ENCODE measurements at regions not wholly inside any gene's neighbourhood (a gene's known extent, or its start where the extent isn't known, plus 50 kb on each side); places are given as distances from the start of the nearest gene placed in this dataset.

- no peak overlapping the region for H2AFZ ChIP-seq (ENCODE audit: control insufficient read depth, low read depth, low read length)
- DNase-seq (ENCODE audit: low read depth, low spot score), result no peak
- CTCF ChIA-PET, result no interaction called here
- ATAC-seq, result no peak
- H3K79me2 ChIP-seq (ENCODE audit: control insufficient read depth, insufficient read depth, low read length), result no peaks in the 10 kb centered on the region
- no peaks in the 10 kb centered on the region for H3K27me3 ChIP-seq (replicated peaks in 1 of 2; ENCODE audit: control insufficient read depth in 2 of 2, insufficient read depth in 2 of 2, low read length in 1 of 2)
- no peaks in the 10 kb centered on the region for H4K20me1 ChIP-seq (ENCODE audit: control insufficient read depth, insufficient read depth)
- no peak overlapping the region for H3K27ac ChIP-seq (ENCODE audit: control insufficient read depth, insufficient read depth)
- WGBS (ENCODE audit: insufficient coverage, insufficient replicate concordance, low lambda C conversion rate, missing lambda C conversion rate), result 2% methylated on average over 3 of the region's 3 CpGs
- no peak overlapping the region for H3K4me3 ChIP-seq
- POLR2A ChIA-PET, result no interaction called here
- no TSS peak for BruUV-seq (replicated peaks)
- RAD21 ChIA-PET (ENCODE audit: unreplicated experiment), result no interaction called here
- H3K4me2 ChIP-seq (ENCODE audit: control insufficient read depth, insufficient read depth), result no peak overlapping the region
- SMC1A ChIA-PET (ENCODE audit: uncharacterized antibody, unreplicated experiment), result interaction anchor here (0.8 kb wide), 1 partner anchor 76 kb away, joined by 3 read pairs; no protein-coding TSS in a partner anchor
- in situ Hi-C loops (cut with MboI), result no loop called here
- no peaks in the 10 kb centered on the region for H3K36me3 ChIP-seq (ENCODE audit: control insufficient read depth in 2 of 2, insufficient read depth in 2 of 2, low read length in 1 of 2)
- no peaks in the 10 kb centered on the region for H3K9me3 ChIP-seq (replicated peaks; ENCODE audit: control insufficient read depth, insufficient read depth, low read length)
- intact Hi-C loops (cut with micrococcal nuclease; ENCODE audit: unreplicated experiment), result no loop called here
- TF ChIP-seq ZNF24 (IDR thresholded peaks at IDR 0.05), result no peak
- no peak for TF ChIP-seq HDAC6 (IDR thresholded peaks at IDR 0.05; ENCODE audit: unreplicated experiment)
- no peak for TF ChIP-seq HDGF (IDR thresholded peaks at IDR 0.05)
- TF ChIP-seq PBX3 (IDR thresholded peaks at IDR 0.05; ENCODE audit: insufficient replicate concordance, low read depth, low read length), result no peak
- TF ChIP-seq PML (IDR thresholded peaks at IDR 0.05; ENCODE audit: low read length), result no peak
- no peak for FAIRE-seq
- no peak overlapping the region for H3K9ac ChIP-seq (ENCODE audit: control insufficient read depth, insufficient read depth, low read length)
- no peaks in the 10 kb centered on the region for H3K4me1 ChIP-seq (ENCODE audit: control insufficient read depth, insufficient read depth, low read length)
These were observed 916.7 kb upstream of the POU3F4 start for GRCh38 chrX:82591421-82591820.

- intact Hi-C loops (cut with micrococcal nuclease; ENCODE audit: unreplicated experiment), result no loop called here
- no TSS peak for BruUV-seq (replicated peaks)
- ChIA-PET CTCF (no interaction called here), RAD21 (ENCODE audit: unreplicated experiment) (no interaction called here), POLR2A (no interaction called here), SMC1A (ENCODE audit: uncharacterized antibody, unreplicated experiment) (no interaction called here)
- H3K27me3 ChIP-seq (replicated peaks in 1 of 2; ENCODE audit: control insufficient read depth in 2 of 2, insufficient read depth in 2 of 2, low read length in 1 of 2), result no peaks in the 10 kb centered on the region
- no peaks in the 10 kb centered on the region for H4K20me1 ChIP-seq (ENCODE audit: control insufficient read depth, insufficient read depth)
- no peak for DNase-seq (ENCODE audit: low read depth, low spot score)
- H3K36me3 ChIP-seq (ENCODE audit: control insufficient read depth in 2 of 2, insufficient read depth in 2 of 2, low read length in 1 of 2), result no peaks in the 10 kb centered on the region
- in situ Hi-C loops (cut with MboI), result no loop called here
- no peaks in the 10 kb centered on the region for H3K79me2 ChIP-seq (ENCODE audit: control insufficient read depth, insufficient read depth, low read length)
- H2AFZ ChIP-seq (ENCODE audit: control insufficient read depth, low read depth, low read length), result no peak overlapping the region
- no peak overlapping the region for H3K9ac ChIP-seq (ENCODE audit: control insufficient read depth, insufficient read depth, low read length)
- H3K27ac ChIP-seq (ENCODE audit: control insufficient read depth, insufficient read depth), result no peak overlapping the region
- H3K4me1 ChIP-seq (ENCODE audit: control insufficient read depth, insufficient read depth, low read length), result no peaks in the 10 kb centered on the region
- ATAC-seq, result no peak
- no peak overlapping the region for H3K4me3 ChIP-seq
- FAIRE-seq, result no peak
- H3K9me3 ChIP-seq (replicated peaks; ENCODE audit: control insufficient read depth, insufficient read depth, low read length), result no peaks in the 10 kb centered on the region
- H3K4me2 ChIP-seq (ENCODE audit: control insufficient read depth, insufficient read depth), result no peak overlapping the region
- WGBS (ENCODE audit: insufficient coverage, insufficient replicate concordance, low lambda C conversion rate, missing lambda C conversion rate), result 0% methylated on average over 1 of the region's 1 CpG
- TF ChIP-seq KDM1A (IDR thresholded peaks at IDR 0.05; ENCODE audit: borderline replicate concordance), result no peak
- no peak for TF ChIP-seq RAD51 (IDR thresholded peaks at IDR 0.05)
- TF ChIP-seq SKIL (IDR thresholded peaks at IDR 0.05; ENCODE audit: low read depth, poor library complexity, severe bottlenecking), result no peak
- TF ChIP-seq ZZZ3 (IDR thresholded peaks at IDR 0.05; ENCODE audit: control insufficient read depth, insufficient read length, low read depth), result no peak
- TF ChIP-seq, protein P1, sequence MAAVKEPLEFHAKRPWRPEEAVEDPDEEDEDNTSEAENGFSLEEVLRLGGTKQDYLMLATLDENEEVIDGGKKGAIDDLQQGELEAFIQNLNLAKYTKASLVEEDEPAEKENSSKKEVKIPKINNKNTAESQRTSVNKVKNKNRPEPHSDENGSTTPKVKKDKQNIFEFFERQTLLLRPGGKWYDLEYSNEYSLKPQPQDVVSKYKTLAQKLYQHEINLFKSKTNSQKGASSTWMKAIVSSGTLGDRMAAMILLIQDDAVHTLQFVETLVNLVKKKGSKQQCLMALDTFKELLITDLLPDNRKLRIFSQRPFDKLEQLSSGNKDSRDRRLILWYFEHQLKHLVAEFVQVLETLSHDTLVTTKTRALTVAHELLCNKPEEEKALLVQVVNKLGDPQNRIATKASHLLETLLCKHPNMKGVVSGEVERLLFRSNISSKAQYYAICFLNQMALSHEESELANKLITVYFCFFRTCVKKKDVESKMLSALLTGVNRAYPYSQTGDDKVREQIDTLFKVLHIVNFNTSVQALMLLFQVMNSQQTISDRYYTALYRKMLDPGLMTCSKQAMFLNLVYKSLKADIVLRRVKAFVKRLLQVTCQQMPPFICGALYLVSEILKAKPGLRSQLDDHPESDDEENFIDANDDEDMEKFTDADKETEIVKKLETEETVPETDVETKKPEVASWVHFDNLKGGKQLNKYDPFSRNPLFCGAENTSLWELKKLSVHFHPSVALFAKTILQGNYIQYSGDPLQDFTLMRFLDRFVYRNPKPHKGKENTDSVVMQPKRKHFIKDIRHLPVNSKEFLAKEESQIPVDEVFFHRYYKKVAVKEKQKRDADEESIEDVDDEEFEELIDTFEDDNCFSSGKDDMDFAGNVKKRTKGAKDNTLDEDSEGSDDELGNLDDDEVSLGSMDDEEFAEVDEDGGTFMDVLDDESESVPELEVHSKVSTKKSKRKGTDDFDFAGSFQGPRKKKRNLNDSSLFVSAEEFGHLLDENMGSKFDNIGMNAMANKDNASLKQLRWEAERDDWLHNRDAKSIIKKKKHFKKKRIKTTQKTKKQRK (IDR thresholded peaks at IDR 0.05; ENCODE audit: low read depth, low read length), result no peak
- no peak for TF ChIP-seq IRF4 (IDR thresholded peaks at IDR 0.05; ENCODE audit: low read depth, low read length)
These were observed 881.1 kb upstream of the POU3F4 start for GRCh38 chrX:82626978-82627377.
